ENCODE measurements at regions not wholly inside any gene's neighbourhood (a gene's known extent, or its start where the extent isn't known, plus 50 kb on each side); places are given as distances from the start of the nearest gene placed in this dataset.

DNA sequence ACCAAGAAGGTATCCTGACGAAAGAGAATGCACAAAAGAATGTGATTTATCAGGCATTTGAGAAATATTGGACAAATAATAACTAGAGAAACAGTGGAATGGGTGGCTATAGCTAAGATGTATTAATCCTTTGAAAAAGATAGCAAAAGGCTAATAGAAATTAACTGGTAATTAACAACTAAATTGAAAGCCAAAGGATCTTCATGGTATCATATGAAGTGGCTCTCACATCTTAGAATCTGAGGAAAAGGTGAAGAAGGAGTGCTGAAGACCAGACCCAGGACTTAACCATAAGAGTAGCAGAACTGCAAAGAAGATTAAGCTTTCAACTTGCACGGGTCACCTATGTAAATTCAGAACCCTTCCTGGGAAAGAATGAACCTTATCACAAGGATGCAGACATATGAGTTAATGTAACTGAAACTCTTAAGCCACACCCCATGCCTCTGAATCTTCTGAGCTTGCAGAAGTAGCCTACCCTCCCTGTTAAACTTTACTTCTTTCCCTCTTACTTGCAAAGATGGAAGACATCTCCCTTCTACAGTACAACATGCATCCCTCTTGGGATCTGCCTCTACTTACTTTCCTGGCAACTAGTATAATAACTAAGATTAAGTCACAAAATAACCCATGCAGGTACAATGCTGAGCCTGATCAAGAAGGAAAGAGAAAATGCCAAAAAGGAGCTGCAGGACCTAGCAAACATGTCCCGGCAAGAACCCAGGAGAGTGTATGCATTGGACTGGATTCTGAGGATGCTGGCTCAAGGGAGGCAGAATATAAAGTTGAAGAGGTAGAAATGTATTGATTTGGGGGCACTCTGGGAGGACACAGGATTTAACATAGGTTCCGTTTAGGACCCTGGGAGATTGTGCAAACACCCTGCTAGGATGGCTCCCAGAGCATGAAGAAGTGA is 395.5 kb upstream of the SLC30A5 start:
- Histone ChIP-seq H3K27ac (ENCODE audit: extremely low read length, insufficient read depth, low read length) (no peak overlapping the region), H3K4me2 (ENCODE audit: low read depth, low read length) (no peak overlapping the region), H4K20me1 (ENCODE audit: insufficient read depth, low read length) (no peaks in the 10 kb centered on the region), H2AFZ (ENCODE audit: low read length) (no peak overlapping the region), H3K4me1 (ENCODE audit: insufficient read depth, low read length) (no peaks in the 10 kb centered on the region), H3K9ac (ENCODE audit: insufficient read depth, low read depth, low read length) (no peak overlapping the region), H3K79me2 (ENCODE audit: insufficient read depth, low read length) (no peaks in the 10 kb centered on the region), H3K4me3 (replicated peaks in 1 of 3; ENCODE audit: insufficient read depth in 1 of 3, low read depth in 2 of 3, low read length in 3 of 3) (no peak overlapping the region), H3K36me3 (replicated peaks in 1 of 2; ENCODE audit: control insufficient read depth in 1 of 2, insufficient read depth in 2 of 2, low read length in 2 of 2) (no peaks in the 10 kb centered on the region), H3K27me3 (ENCODE audit: control insufficient read depth in 1 of 2, insufficient read depth in 2 of 2, low read length in 2 of 2) (no peaks in the 10 kb centered on the region), H3K9me3 (ENCODE audit: low read length) (no peaks in the 10 kb centered on the region)
- FAIRE-seq (no peak), DNase-seq (ENCODE audit: low spot score) (no peak), ATAC-seq (no peak)
- no peak for TF ChIP-seq ZSCAN29 (CRISPR knock-in tag; conservative IDR thresholded peaks at IDR 0.05)
- TF ChIP-seq AGO2 (optimal IDR thresholded peaks at IDR 0.05; ENCODE audit: low read depth, low read length), result no peak
- no peak for TF ChIP-seq ZNF549 (CRISPR knock-in tag; IDR thresholded peaks at IDR 0.05)
- TF ChIP-seq MIER3 (CRISPR knock-in tag; IDR thresholded peaks at IDR 0.05; ENCODE audit: borderline replicate concordance), result no peak
- TF ChIP-seq NCOA2 (CRISPR knock-in tag; IDR thresholded peaks at IDR 0.05), result no peak
- no peak for TF ChIP-seq CC2D1A (CRISPR knock-in tag; IDR thresholded peaks at IDR 0.05)
- TF ChIP-seq, protein P1, sequence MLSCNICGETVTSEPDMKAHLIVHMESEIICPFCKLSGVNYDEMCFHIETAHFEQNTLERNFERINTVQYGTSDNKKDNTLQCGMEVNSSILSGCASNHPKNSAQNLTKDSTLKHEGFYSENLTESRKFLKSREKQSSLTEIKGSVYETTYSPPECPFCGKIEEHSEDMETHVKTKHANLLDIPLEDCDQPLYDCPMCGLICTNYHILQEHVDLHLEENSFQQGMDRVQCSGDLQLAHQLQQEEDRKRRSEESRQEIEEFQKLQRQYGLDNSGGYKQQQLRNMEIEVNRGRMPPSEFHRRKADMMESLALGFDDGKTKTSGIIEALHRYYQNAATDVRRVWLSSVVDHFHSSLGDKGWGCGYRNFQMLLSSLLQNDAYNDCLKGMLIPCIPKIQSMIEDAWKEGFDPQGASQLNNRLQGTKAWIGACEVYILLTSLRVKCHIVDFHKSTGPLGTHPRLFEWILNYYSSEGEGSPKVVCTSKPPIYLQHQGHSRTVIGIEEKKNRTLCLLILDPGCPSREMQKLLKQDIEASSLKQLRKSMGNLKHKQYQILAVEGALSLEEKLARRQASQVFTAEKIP (CRISPR knock-in tag; IDR thresholded peaks at IDR 0.05; ENCODE audit: borderline replicate concordance), result no peak
- TF ChIP-seq, protein P2, sequence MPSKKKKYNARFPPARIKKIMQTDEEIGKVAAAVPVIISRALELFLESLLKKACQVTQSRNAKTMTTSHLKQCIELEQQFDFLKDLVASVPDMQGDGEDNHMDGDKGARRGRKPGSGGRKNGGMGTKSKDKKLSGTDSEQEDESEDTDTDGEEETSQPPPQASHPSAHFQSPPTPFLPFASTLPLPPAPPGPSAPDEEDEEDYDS (CRISPR knock-in tag; IDR thresholded peaks at IDR 0.05), result no peak
- TF ChIP-seq CBX1 (IDR thresholded peaks at IDR 0.05; ENCODE audit: low read depth), result no peak
- ChIA-PET CTCF (ENCODE audit: low intra/inter-chr PET ratio, low total read pairs) (no interaction called here), POLR2A (no interaction called here)
- BruUV-seq (replicated peaks), result no TSS peak
- 21% methylated on average over 4 of the region's 4 CpGs for WGBS (ENCODE audit: low lambda C conversion rate)
- intact Hi-C loops (cut with micrococcal nuclease; ENCODE audit: unreplicated experiment), result no loop called here
- in situ Hi-C loops (cut with HindIII; ENCODE audit: extremely low pct_ligation_motif_present, low pct_unique_long_range_greater_than_20kb), result no loop called here

Measured in HepG2 (cell line).